ENCODE measurements at regions not wholly inside any gene's neighbourhood (a gene's known extent, or its start where the extent isn't known, plus 50 kb on each side); places are given as distances from the start of the nearest gene placed in this dataset.

- TF ChIP-seq MAX (IDR thresholded peaks at IDR 0.05; ENCODE audit: insufficient read depth, insufficient read length) = no peak
- TF ChIP-seq CTCF (IDR thresholded peaks at IDR 0.05; ENCODE audit: extremely low read depth in 1 of 2, insufficient read depth in 1 of 2, low read depth in 1 of 2, low read length in 2 of 2) = no peak
- TF ChIP-seq POLR2A (IDR thresholded peaks at IDR 0.05; ENCODE audit: low read depth, low read length) = no peak
- TF ChIP-seq EZH2 (IDR thresholded peaks at IDR 0.05; ENCODE audit: borderline replicate concordance, low read depth, low read length, severe bottlenecking) = no peak
- no peak for TF ChIP-seq FOS (IDR thresholded peaks at IDR 0.05; ENCODE audit: borderline replicate concordance, insufficient read depth, low read length)
- no peak for TF ChIP-seq JUN (IDR thresholded peaks at IDR 0.05; ENCODE audit: borderline replicate concordance, insufficient read depth, insufficient read length, low read depth)
Measured at GRCh38 chr10:123564631-123565030, 101.5 kb upstream of the GPR26 start.
